ENCODE measurements at regions not wholly inside any gene's neighbourhood (a gene's known extent, or its start where the extent isn't known, plus 50 kb on each side); places are given as distances from the start of the nearest gene placed in this dataset.

- no peaks in the 10 kb centered on the region for H3K9me3 ChIP-seq (ENCODE audit: control insufficient read depth, insufficient read depth, low read length)
- H3K79me1 ChIP-seq (ENCODE audit: low read depth in 1 of 2, low read length in 2 of 2): no peaks in the 10 kb centered on the region
- DNase-seq (no peak), ATAC-seq (ENCODE audit: low read depth) (no peak)
- H3K4me2 ChIP-seq (ENCODE audit: low read depth, low read length): no peak overlapping the region
- peaks cover 2% of the 10 kb centered on the region; the same call in 1 of the 2 replicates for H3K27me3 ChIP-seq (ENCODE audit: control insufficient read depth, insufficient read depth, low read length)
- no peak overlapping the region for H3K9ac ChIP-seq (ENCODE audit: low read depth, low read length)
- H2BK5ac ChIP-seq (ENCODE audit: low read depth, low read length, poor library complexity, severe bottlenecking): no peak overlapping the region
- H4K5ac ChIP-seq (ENCODE audit: low read depth, low read length): no peak overlapping the region
- H3K4me1 ChIP-seq (ENCODE audit: control insufficient read depth, insufficient read depth, low read length): no peaks in the 10 kb centered on the region
- no peaks in the 10 kb centered on the region for H4K20me1 ChIP-seq (ENCODE audit: insufficient read depth, low read length)
- ChIA-PET CTCF (no interaction called here), POLR2A (ENCODE audit: unreplicated experiment) (no interaction called here)
- H3K4me3 ChIP-seq (ENCODE audit: insufficient read depth, low read depth, low read length): no peak overlapping the region
- no peak overlapping the region for H2AFZ ChIP-seq (replicated peaks; ENCODE audit: low read length, poor library complexity)
- WGBS, 2 experiments (ENCODE audit: extremely low coverage in 2 of 2, insufficient read length in 1 of 2): no CpG with 5 or more reads among the region's 5 CpGs
- H3K4ac ChIP-seq (ENCODE audit: low read depth, low read length): no peak overlapping the region
- H2BK120ac ChIP-seq (ENCODE audit: low read depth, low read length): no peak overlapping the region
- H3K56ac ChIP-seq (ENCODE audit: extremely low read depth, insufficient read depth, low read length): no peak overlapping the region
- H3K14ac ChIP-seq (replicated peaks; ENCODE audit: low read depth, low read length): no peak overlapping the region
- TF ChIP-seq MAFK (IDR thresholded peaks at IDR 0.05; ENCODE audit: low read depth, low read length) (no peak), CTCF (conservative IDR thresholded peaks at IDR 0.05; ENCODE audit: low read depth, low read length) (no peak), CEBPB (IDR thresholded peaks at IDR 0.05; ENCODE audit: low read depth, low read length) (no peak), USF2 (IDR thresholded peaks at IDR 0.05; ENCODE audit: low read depth, low read length) (no peak), RAD21 (IDR thresholded peaks at IDR 0.05; ENCODE audit: low read length) (no peak), RCOR1 (IDR thresholded peaks at IDR 0.05; ENCODE audit: insufficient replicate concordance, low read length) (no peak), MXI1 (IDR thresholded peaks at IDR 0.05; ENCODE audit: borderline replicate concordance, low read depth, low read length) (no peak), POLR2A (IDR thresholded peaks at IDR 0.05; ENCODE audit: low read depth, low read length) (no peak), MAZ (IDR thresholded peaks at IDR 0.05; ENCODE audit: borderline replicate concordance, low read depth, low read length) (no peak), FOS (IDR thresholded peaks at IDR 0.05; ENCODE audit: low read depth, low read length) (no peak), NFE2L2 (IDR thresholded peaks at IDR 0.05; ENCODE audit: low read depth, low read length) (no peak), BHLHE40 (IDR thresholded peaks at IDR 0.05; ENCODE audit: low read depth, low read length) (no peak), ELK1 (IDR thresholded peaks at IDR 0.05; ENCODE audit: borderline replicate concordance, low read depth, low read length) (no peak), SMC3 (IDR thresholded peaks at IDR 0.05; ENCODE audit: low read depth, low read length) (no peak), RFX5 (IDR thresholded peaks at IDR 0.05; ENCODE audit: low read depth, low read length) (no peak), CHD1 (IDR thresholded peaks at IDR 0.05; ENCODE audit: low read depth, low read length) (no peak)
- H2BK20ac ChIP-seq (ENCODE audit: low read depth, low read length): no peak overlapping the region
- H4K91ac ChIP-seq (ENCODE audit: insufficient read depth, low read depth, low read length): no peak overlapping the region
- H3K9me1 ChIP-seq (ENCODE audit: insufficient read depth, low read length): no peaks in the 10 kb centered on the region
- H3K23ac ChIP-seq (ENCODE audit: low read depth, low read length): no peak overlapping the region
- no peak overlapping the region for H2BK15ac ChIP-seq (ENCODE audit: low read depth, low read length)
- no TSS peak for BruUV-seq (replicated peaks)
- in situ Hi-C loops (cut with MboI; ENCODE audit: low sequenced_read_pairs): no loop called here
- no peak overlapping the region for H4K8ac ChIP-seq (ENCODE audit: low read depth in 2 of 2, low read length in 2 of 2)
- H3K36me3 ChIP-seq (ENCODE audit: control insufficient read depth, insufficient read depth, low read length): no peaks in the 10 kb centered on the region
- intact Hi-C loops (cut with micrococcal nuclease): no loop called here
- H3K18ac ChIP-seq (ENCODE audit: low read depth, low read length): no peak overlapping the region
- H2AK5ac ChIP-seq (ENCODE audit: low read depth, low read length): no peak overlapping the region
- dilution Hi-C loops (cut with HindIII; ENCODE audit: low sequenced_read_pairs, unreplicated experiment): no loop called here
- H2AK9ac ChIP-seq (replicated peaks; ENCODE audit: low read depth, low read length, poor library complexity): no peak overlapping the region
- no peak overlapping the region for H3K27ac ChIP-seq (ENCODE audit: insufficient read depth, low read length)
Measured at GRCh38 chr7:26560526-26561256, 269.0 kb downstream of the SNX10 start.
